NCI-H446 treated with DMSO at 0.1 percent for 48 hours (cell line): ENCODE measurements at regions not wholly inside any gene's neighbourhood (a gene's known extent, or its start where the extent isn't known, plus 50 kb on each side); places are given as distances from the start of the nearest gene placed in this dataset.
"Not testable (repeated sequence)": the region's sequence is repeated elsewhere in the genome, so short reads cannot be mapped to it uniquely, and the experiment has no call there.

ENCODE experiments used
- DNase-seq: peaks from one replicate; lab custom pipeline; 2025; lab: John Stamatoyannopoulos, UW

DNA sequence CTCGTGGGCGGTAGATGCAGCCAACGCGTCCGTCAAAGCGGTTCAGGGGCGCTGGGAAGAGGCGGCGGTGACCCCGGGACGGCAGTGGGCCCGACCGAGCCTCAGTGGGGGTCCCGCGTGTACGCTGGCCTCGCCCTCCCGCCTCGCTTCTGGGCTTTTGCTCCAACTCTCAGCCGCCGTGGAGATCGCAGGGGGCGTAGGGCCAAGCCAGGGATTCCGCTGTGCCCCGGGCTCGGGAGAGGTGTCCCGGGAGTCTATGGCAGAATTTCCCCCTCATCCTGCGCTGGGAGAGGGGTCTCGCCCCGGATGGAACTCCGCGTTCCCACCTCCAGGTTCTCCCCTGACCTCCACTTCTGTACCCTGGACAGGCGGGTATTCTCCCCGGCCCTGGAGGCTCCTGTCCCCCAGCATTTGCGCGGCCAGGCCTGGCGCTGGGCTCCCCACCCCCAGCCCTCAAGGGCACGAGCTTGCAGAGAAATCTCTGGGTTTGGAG, 131.9 kb downstream of the MRPL36 start:
- DNase-seq, result no peak

DNA sequence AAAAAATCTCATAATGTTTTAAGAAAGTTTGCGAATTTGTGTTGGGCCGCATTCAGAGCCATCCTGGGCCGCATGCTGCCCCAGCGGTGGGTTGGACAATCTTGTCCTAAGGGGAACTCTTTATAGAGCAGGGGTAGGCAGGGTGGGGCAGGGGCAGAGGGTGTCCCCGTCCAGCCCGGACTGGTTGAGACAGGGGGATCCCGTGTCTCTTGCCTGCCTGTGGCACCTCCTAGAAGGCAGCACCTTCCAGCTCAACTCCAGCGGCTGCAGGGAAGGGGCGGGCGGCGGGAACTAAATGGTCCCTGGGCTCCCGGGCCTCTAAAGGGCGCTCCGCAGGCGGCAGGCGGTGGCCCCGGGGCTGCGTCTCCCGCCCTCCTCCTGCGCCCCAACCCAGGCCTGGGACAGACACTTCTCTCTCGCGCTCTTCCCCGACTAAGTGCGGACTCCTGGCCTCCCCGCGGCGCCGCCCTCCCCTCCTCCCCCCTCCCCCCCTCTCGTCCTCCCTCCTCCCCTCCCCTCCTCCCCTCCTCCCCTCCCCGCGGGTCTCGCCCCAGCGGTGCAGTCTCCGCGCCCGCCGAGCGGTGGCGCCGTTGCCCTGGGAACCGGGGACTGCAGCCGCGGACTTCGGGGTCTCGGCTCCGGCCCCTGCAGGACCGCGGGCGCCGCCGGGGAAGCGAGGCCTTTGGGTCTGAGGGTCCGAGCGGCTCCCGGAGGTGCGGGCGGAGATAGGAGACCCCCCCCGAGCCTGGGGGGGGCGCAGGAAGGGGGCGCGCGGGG, 132.6 kb downstream of the MRPL36 start:
- no peak for DNase-seq

DNA sequence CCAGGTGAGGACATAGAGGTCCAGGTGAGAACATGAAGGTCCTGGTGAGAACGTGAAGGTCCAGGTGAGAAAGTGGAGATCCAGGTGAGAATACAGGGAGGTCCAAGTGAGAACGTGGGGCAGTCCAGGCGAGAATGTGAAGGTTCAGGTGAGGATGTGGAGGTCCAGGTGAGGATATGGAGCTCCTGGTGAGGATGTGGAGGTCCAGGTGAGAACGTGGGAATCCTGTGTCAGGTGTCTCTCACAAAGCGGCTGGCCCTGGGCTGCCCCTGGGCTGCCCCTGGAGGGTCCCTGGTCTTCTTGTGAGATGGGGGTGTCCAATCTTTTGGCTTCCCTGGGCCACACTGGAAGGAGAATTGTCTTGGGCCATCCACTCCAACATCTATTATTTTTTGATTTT, 133.4 kb downstream of the MRPL36 start:
- no peak for DNase-seq

DNA sequence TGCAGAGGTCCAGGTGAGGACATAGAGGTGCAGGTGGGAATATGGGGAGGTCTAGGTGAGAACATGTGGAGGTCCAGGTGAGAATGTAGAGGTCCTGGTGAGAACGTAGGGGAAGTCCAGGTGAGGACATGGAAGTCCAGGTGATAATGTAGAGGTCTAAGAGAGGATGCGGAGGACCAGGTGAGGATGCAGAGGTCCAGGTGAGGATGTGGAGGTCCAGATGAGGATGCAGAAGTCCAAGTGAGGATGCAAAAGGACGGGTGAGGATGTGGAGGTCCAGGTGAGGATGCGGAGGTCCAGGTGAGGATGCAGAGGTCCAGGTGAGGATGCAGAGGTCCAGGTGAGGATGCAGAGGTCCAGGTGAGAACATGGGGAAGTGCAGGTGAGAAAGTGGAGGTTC, 133.8 kb downstream of the MRPL36 start:
- no peak for DNase-seq

DNA sequence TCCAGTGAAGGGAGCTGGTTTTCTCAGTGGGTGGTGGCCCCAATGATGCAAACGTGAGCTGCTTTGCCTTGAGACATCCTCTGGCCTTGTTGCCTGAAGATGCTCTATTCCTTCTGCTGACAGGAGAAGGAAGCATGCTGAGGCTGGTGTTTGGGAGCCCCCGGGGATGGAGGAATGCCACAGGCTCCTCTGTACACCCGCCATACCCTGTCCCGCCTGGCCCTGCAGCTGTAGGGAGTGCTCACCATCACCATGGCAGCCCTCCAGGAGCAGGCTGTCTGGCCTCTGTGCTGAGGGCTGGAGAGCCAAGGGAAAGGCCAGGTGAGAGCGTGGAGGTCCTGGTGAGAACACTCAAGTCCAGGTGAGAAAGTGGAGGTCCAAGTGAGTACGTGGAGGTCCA, 134.4 kb downstream of the MRPL36 start:
- DNase-seq, result no peak

DNA sequence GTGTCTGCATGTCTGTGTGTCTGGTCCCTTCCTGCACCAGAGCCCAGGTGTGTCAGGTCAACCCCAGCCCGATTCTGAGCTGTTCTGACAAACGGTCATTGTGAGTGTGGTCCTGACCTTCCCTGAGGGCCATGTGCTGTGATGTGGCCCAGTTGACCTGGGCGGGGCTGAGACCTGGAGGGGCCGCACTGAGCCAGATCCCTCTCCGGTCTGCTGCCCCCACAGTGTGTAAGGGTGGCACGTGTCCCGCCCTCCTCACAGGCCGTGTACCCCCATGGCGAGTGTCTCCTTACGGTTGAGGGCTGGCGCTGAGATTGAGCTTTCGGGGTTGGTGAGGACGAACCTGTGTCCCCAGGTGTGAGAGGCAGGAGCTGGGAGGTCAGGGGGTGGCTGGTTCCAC, 136.5 kb downstream of the MRPL36 start:
- DNase-seq, result no peak

DNA sequence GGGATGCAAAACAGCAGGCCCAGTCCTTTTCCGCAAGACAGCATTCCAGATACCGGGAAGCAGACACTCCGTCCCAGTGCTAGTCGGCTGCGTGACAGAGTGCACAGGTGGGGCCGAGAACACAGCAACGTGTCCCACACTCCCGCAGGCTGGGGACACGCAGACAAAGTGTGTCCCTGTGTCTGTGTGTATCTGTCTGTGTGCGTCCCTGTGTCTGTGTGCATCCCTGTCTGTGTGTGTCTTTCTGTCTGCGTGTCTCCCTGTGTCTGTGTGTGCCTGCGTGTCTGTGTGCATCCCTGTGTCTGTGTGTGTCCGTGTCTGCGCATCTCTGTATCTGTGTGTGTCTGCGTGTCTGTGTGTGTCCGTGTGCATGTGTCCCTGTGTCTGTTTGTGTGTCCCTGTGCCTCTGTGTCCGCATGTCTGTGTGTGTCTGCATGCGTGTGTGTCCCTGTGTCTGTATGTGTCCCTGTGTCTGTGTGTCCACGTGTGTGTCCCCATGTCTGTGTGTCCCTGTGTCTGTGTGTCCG, 137.0 kb downstream of the MRPL36 start:
- no peak for DNase-seq

DNA sequence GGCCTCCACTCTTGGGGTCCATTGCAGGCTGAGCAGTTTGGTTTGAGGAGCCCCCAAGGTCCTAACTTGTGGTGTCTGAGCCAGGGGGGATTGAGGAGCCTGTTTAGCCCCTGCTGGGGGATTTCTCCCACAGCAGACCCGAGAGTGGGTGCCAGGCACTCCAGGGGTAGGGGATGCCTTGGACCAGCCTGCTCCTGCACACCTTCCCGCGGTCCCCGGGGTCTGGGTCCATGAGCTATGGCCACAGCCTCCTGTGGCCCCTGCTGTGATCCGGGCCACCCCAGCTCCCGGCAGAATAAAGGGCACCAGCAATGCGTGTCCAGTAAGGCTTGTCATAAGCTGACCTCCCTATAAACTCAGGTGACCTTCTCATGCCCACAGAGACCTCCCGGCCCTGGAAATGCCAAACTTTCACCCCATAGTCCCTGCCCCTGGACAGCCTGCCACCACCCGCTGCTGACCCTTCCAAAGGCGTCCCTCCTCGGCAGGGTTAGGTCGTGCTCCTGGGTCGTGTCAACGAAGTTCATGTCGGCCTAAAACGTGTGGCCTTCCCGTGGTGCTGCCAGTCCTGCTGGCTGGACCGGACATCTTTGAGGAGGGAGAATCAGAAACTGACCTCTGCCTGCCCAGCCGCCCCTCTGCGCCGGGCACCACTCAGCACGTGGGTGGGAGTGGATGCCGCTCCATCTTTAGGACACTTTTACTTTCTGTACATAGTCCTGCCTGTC, 137.6 kb downstream of the MRPL36 start:
- no peak for DNase-seq

DNA sequence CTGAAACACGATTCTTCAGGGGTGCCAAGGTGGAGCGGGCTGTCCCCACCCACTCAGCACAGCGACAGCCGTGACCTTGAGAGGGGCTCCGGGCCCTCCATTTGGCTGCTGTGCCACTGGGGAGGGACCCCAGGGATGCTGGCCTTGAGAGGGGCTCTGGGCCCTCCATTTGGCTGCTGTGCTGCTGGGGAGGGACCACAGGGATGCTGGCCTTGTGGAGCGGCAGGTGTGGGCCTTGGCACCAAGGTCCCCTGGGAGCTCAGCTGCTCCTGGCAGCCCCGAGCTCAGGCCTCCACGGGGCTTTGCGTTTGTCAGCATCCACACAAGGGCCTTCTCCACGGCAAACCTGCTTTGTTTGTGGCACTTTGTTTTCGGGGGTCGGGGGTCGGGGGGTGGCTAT, 137.6 kb upstream of the LPCAT1 start:
- DNase-seq, result no peak

DNA sequence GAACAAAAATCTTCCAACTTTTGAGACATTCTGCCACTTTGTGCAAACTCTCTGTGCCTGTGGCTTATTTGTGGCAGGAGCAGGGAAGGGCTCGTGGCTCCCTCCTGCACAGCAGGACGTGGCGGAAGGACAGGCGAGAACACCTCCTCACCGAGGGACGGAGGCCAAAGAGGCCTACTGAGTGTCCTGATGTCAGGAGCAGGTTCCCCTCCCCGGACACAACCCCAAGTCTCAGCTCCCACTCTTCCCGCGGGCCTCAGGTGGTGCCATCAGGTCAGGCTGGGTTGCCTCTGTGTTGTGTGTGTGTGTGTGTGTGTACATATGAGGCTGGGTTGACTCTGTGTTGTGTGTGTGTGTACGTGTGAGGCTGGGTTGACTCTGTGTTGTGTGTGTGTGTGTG, 136.8 kb upstream of the LPCAT1 start:
- no peak for DNase-seq

DNA sequence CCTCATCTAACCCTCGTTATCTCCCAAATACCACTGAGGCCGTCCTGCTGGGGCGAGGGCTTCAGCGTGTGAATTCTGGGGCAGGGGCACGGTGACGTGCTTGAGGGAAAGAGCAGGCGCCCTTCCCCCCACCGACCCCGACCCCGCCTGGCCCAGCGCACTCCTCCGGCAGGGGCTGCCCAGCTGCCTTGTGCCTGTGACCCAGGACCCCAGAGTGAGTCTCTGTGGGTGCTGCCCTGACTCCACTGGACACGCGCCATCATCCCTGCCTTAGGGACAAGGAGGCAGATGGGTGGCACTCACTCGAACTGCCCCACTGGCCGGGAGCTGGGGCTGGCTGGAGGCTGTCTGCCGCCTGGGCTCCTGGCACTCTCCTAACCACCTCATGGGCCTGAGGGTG, 136.2 kb upstream of the LPCAT1 start:
- DNase-seq, result no peak

DNA sequence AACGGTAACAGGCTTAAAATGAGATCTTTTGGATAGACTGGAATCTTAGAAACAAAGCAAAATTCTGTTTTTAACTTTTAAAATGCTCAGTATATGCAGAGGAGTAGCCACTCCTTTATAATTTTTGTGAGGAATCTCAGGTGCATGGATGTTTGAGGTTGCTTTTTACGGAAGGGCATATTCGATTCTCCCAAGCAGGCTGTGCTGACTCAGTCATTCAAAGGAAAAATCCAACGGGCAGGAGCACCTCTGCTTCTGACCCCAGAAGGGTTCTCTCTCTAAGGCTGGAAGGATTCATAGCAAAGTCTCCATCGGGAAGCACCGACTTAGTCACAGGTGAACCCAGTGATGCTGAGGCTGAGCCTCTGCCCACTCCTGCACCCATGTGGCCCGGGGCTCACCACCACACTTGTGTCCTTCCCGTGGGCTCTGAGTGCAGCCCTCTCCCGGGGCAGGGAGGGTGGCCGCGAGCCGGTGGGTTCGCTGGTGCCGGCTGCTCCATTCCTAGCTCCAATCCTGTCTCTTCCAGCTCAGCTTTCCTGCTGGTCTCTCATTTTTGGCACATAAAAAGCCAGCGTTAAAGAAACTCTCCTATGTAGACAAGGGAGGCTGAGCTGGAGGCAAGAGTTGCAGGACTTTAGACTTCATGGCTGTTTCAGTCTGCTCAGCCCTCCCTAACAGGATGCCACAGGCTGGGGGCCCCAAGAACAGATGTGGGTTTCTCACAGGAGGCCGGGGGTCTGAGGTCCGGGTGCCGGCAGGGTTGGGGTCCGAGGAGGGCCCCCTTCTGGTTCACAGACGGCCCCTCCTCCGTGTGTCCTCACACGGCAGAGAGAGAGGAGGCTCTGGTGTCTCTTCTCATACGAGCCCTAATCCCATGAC, 135.6 kb upstream of the LPCAT1 start:
- DNase-seq, result no peak

DNA sequence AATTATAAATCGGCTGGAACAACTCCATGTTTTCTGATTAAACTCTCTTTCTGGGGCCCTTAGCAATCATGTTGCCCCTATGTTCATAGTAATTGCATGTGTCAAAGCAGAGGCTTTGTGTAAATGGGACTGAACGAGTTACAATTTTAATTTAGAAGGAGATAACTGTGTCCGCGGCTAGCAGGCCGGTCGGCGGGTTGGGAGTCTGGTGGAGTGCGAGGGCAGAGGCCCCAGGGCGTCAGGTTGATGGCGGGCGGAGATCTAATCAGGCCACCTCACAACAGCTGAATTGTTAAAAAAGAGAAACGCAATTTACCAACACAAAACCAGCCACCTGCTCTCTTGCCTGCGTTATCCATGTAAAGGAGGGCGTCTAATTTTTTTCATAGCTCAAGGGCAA, 134.9 kb upstream of the LPCAT1 start:
- DNase-seq, result no peak

DNA sequence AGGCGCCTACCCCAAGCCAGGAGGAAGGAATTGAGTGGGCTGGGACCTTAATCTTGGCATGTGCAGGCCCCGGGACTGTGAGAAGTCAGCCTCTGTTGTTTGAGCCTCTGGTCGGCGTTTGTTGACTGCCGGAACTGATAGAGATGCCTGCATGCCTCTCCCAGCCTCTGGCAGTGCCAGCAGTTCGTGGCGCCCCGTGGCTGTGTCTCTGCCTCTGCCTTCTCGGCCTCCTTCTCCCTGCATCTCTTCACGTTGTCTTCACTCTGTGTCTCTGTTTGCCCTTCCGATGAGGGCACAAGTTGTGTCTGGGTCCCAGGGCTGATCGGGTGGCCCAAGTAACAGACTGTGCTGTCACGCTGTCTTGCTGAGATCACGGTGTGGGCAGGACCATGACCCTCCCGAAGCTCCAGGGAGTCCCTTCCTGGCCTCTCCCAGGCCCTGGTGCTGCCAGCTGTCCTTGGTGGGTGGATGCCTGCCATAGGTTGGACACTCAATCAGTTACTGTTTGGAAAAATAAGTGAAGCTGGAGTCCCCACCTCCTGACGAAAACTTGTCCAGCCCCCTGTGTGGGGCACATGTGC, 133.5 kb upstream of the LPCAT1 start:
- no peak for DNase-seq

DNA sequence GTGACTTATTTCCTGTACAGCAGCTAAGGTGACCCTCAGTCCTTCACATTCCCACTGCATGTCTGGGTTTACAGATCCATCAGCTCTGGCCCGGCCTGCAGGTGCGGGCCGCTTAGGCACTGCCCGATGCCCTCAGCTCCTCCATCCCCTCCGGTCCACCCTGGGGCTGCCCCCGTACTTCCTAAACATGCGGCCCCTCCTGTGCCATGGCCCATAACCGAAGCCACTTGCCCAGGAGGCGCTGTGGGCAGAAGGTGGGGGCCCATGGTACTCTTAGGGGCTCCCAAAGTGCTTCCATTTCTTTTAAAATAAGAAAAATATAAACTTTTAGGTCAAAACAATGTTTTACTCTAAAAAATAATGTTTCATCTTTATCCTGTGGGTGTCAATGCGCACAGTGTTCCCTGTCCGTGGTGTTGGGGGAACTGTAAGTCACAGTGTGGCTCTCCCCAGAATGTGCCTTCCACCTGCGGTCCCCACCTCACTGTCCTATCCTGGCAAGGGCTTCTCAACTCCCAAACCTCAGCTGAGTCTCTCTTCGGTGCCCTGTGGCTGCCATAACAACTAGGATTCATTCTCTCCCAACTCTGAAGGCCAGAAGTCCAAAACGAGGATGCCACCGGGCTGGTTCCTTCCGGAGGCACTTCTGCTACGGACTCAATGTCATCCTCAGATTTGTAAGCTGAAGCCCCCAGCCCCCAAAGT, 132.7 kb upstream of the LPCAT1 start:
- DNase-seq, result no peak

DNA sequence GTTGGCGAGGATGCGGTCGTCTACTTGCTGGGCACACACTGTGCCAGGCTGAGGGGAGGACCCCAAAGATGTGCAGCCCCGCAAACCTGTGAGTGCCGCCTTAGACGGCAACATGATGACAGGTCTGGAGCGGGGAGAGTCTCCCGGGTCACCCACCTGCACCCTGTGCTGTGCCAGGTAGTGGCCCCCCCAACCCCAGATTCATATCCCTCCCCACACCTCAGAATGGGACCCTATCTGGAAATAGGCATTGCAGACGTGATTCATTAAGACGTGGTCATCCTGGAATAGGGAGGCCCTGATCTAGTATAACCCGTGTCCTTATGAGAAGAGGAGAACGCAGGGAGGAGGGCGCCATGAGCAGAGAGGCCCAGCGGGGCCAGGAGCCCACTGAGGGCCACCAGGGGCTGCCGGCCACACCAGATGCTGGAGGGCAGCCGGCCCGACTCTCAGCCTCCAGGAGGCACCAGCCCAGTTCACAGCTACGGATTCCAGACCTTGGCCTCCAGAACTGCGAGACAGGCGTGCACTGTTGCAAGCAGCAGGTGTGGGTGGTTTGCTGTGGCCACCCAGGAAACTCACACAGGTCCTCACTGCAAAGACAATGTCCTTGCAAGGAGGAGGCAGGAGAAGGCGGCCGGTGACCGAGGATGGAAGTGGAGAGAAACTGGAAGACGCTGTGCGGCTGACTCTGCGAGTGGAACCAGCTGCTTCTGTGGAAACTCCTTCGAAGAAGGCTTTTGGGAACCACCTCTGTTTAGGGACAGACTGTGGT, 131.9 kb upstream of the LPCAT1 start:
- DNase-seq, result no peak

DNA sequence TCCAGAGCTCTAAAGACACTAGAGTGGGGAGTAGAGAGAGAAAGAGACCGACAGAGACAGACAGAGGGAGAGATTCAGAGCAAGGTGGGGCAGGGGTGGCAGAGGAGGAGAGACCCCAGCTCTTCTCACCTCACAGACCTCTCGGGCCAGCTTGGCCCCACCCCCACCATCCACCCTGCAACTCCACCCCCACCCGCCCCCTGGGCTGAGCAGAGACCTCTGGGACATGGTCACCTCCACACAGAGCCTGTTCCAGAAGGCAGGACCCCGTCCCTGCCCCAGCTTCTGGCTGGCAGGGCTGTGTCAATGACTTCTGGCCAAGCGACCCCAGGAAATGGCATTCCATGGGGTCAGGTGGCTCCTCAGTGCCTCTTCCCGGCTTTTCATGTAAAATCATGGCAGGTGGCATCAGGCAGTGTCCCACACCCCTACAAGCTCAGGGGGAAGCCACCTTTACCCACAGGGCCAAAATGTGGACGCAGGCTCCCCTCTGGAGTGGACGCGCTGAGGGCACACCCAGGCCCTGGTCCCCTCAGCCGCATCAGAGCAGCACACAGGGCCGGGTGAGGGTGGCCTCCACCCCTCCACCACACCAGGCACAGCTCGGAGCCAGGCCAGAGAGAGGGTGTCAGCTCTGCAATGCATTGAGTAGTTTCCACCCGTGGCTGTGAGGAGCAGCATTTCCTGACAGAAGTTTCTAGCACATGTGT, 131.2 kb upstream of the LPCAT1 start:
- DNase-seq, result no peak

DNA sequence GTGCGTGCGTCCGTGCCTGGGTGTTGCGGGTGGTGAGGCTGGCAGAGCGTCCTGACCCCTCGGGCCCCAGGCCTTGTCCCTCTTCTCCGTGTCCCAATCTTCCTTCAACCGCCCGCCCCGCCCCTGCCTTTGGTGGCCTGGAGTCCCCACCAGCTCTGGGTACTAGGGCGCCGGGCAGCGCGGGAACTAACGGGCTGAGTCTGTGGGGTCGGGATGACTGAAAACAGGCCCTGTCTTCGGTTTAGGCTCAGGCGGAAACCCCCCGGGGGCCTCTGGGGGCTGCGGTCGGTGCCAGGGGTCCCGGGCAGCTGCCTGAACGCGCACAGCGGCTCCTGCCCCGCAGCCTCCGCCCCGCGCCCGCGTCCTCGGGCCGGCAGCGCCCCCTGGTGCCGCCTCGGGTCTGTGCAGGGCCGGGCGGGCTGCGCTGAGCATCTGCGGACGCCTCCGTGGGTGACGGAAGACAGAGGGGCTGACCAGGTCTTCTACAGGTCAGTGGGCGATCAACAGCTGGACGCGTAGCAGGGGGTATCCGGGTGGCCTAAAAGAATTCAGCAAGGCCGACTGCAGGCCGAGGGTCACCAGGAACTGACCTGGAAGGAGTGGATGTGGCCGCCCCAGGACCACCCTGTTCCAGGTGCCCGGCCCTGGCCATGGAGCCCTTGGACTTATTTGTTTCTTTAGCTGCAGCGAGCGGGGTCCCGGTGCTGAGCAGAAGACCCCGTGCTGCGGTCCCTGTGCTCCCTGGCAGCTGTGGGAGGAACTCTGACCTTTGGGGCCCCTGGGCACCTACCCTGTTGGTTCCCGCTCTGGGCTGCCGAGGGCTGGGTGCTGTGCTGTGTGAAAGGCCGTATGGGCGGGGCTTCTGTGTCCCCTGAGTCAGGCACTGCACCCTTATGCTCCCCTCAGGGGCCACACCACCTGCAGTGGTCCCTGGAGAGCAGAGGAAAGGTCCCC, 130.2 kb upstream of the LPCAT1 start:
- DNase-seq, result not testable (repeated sequence)
